ENCODE measurements at regions not wholly inside any gene's neighbourhood (a gene's known extent, or its start where the extent isn't known, plus 50 kb on each side); places are given as distances from the start of the nearest gene placed in this dataset.

GRCh38 chr4:111761531-111761930 lies 383.7 kb upstream of the FAM241A start:
- Histone ChIP-seq H3K36me3 (ENCODE audit: control insufficient read depth, insufficient read depth, low read length) (no peaks in the 10 kb centered on the region), H3K27me3 (ENCODE audit: control insufficient read depth in 2 of 2, insufficient read depth in 2 of 2, low read length in 2 of 2) (no peaks in the 10 kb centered on the region), H2AFZ (ENCODE audit: low read depth, low read length) (no peak overlapping the region), H3K27ac (ENCODE audit: extremely low read depth, low read depth, low read length) (no peak overlapping the region), H3K9ac (ENCODE audit: insufficient read depth in 1 of 2, low read depth in 2 of 2, low read length in 2 of 2) (no peak overlapping the region), H3K4me2 (ENCODE audit: insufficient read depth, low read length) (no peak overlapping the region), H3K9me1 (ENCODE audit: control insufficient read depth, insufficient read depth, low read length) (no peaks in the 10 kb centered on the region), H4K20me1 (replicated peaks; ENCODE audit: control insufficient read depth, insufficient read depth, low read length) (no peaks in the 10 kb centered on the region), H3K79me2 (ENCODE audit: control insufficient read depth, insufficient read depth, low read length) (no peaks in the 10 kb centered on the region), H3K9me3 (replicated peaks; ENCODE audit: control insufficient read depth, insufficient read depth, low read depth, low read length) (0 out of 2 replicates have a peak, but pooled peaks cover 2% of the 10 kb centered on the region), H3K4me3 (no peak overlapping the region), H3K4me1 (replicated peaks in 1 of 2; ENCODE audit: control insufficient read depth in 2 of 2, insufficient read depth in 2 of 2, low read length in 2 of 2) (no peaks in the 10 kb centered on the region)
- WGBS (ENCODE audit: insufficient coverage, low coverage, missing lambda C conversion rate), result 2% methylated on average over 4 of the region's 4 CpGs
- ATAC-seq (no peak), DNase-seq (ENCODE audit: extremely low read depth in 1 of 4, low spot score in 3 of 4) (no peak), FAIRE-seq (no peak)
- BruUV-seq (replicated peaks), result no TSS peak
- ChIA-PET CTCF (ENCODE audit: low intra/inter-chr PET ratio) (no interaction called here), POLR2A (no interaction called here)
- no peak for TF ChIP-seq ZNF146 (CRISPR knock-in tag; IDR thresholded peaks at IDR 0.05; ENCODE audit: unreplicated experiment)
- TF ChIP-seq, protein P1, sequence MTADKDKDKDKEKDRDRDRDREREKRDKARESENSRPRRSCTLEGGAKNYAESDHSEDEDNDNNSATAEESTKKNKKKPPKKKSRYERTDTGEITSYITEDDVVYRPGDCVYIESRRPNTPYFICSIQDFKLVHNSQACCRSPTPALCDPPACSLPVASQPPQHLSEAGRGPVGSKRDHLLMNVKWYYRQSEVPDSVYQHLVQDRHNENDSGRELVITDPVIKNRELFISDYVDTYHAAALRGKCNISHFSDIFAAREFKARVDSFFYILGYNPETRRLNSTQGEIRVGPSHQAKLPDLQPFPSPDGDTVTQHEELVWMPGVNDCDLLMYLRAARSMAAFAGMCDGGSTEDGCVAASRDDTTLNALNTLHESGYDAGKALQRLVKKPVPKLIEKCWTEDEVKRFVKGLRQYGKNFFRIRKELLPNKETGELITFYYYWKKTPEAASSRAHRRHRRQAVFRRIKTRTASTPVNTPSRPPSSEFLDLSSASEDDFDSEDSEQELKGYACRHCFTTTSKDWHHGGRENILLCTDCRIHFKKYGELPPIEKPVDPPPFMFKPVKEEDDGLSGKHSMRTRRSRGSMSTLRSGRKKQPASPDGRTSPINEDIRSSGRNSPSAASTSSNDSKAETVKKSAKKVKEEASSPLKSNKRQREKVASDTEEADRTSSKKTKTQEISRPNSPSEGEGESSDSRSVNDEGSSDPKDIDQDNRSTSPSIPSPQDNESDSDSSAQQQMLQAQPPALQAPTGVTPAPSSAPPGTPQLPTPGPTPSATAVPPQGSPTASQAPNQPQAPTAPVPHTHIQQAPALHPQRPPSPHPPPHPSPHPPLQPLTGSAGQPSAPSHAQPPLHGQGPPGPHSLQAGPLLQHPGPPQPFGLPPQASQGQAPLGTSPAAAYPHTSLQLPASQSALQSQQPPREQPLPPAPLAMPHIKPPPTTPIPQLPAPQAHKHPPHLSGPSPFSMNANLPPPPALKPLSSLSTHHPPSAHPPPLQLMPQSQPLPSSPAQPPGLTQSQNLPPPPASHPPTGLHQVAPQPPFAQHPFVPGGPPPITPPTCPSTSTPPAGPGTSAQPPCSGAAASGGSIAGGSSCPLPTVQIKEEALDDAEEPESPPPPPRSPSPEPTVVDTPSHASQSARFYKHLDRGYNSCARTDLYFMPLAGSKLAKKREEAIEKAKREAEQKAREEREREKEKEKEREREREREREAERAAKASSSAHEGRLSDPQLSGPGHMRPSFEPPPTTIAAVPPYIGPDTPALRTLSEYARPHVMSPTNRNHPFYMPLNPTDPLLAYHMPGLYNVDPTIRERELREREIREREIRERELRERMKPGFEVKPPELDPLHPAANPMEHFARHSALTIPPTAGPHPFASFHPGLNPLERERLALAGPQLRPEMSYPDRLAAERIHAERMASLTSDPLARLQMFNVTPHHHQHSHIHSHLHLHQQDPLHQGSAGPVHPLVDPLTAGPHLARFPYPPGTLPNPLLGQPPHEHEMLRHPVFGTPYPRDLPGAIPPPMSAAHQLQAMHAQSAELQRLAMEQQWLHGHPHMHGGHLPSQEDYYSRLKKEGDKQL (CRISPR knock-in tag; IDR thresholded peaks at IDR 0.05; ENCODE audit: borderline replicate concordance), result no peak
- no peak for TF ChIP-seq ZNF407 (IDR thresholded peaks at IDR 0.05; ENCODE audit: low read depth)
- TF ChIP-seq ZNF12 (CRISPR knock-in tag; IDR thresholded peaks at IDR 0.05), result no peak
- TF ChIP-seq ZNF785 (CRISPR knock-in tag; IDR thresholded peaks at IDR 0.05), result no peak
- intact Hi-C loops (cut with micrococcal nuclease), result no loop called here
- in situ Hi-C loops (cut with MboI), result no loop called here
